ACC112 (cell line): ENCODE measurements at regions not wholly inside any gene's neighbourhood (a gene's known extent, or its start where the extent isn't known, plus 50 kb on each side); places are given as distances from the start of the nearest gene placed in this dataset.

ENCODE experiments used
- H2AFZ ChIP-seq: fragments of 200-600 bp; sonication (generic); one replicate; pipeline ENCODE4 v1.6.0; 2017; ENCODE audit warnings: antibody characterized with exemption, low read length; ENCODE audit not compliant: unreplicated experiment
- H3K27ac ChIP-seq: fragments of 200-600 bp; sonication (generic); 2 replicates; pipeline ENCODE4 v1.5.1; 2014; ENCODE audit warnings: low read depth, mild to moderate bottlenecking, antibody characterized with exemption, low read length, moderate library complexity
- H3K27me3 ChIP-seq: fragments of 200-600 bp; sonication (generic); 2 replicates; pipeline ENCODE4 v1.6.1; 2014; ENCODE audit warnings: mild to moderate bottlenecking, antibody characterized with exemption, low read length, moderate library complexity, mixed read lengths; ENCODE audit not compliant: insufficient read depth
- H3K36me3 ChIP-seq: fragments of 200-600 bp; sonication (generic); 2 replicates; pipeline ENCODE4 v1.6.1; 2016; ENCODE audit warnings: mild to moderate bottlenecking, antibody characterized with exemption, low read length, moderate library complexity, mixed read lengths; ENCODE audit not compliant: insufficient read depth
- H3K4me1 ChIP-seq: fragments of 200-600 bp; sonication (generic); one replicate; pipeline ENCODE4 v1.6.1; 2016; ENCODE audit warnings: low read length, mixed read lengths; ENCODE audit not compliant: insufficient read depth, unreplicated experiment, control insufficient read depth
- H3K4me3 ChIP-seq: fragments of 200-600 bp; sonication (generic); 2 replicates; pipeline ENCODE4 v1.5.1; 2014; ENCODE audit warnings: mild to moderate bottlenecking, low read depth, low read length
- H3K79me2 ChIP-seq: fragments of 200-600 bp; sonication (generic); one replicate; pipeline ENCODE4 v1.6.0; 2016; ENCODE audit warnings: low read length; ENCODE audit not compliant: control insufficient read depth, unreplicated experiment, insufficient read depth

DNA sequence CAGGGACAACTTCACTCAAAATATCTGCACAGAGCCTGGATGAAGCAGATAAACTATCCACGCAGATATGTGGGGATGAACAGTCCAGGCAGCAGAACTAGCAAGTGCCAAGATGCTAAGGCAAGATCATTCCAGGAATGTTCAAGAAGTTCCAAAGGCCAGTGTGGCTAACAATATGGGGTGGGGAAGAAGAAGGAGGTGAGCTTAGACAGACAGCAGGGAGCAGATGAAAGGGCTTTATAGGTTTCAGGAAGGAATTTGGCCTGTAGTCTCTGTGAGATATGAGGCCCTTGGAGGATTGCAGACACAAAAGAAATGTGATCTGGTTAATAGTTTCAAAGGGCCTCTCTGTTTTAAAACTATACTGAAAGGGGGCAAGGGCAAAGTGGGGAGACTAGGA is 63.5 kb upstream of the PPM1H start:
- Histone ChIP-seq H3K4me3 (no peak overlapping the region), H3K27me3 (peaks cover 15% of the 10 kb centered on the region; the same call in 1 of the 2 replicates), H3K79me2 (no peaks in the 10 kb centered on the region), H3K27ac (no peak overlapping the region), H2AFZ (no peak overlapping the region), H3K4me1 (no peaks in the 10 kb centered on the region), H3K36me3 (no peaks in the 10 kb centered on the region)

DNA sequence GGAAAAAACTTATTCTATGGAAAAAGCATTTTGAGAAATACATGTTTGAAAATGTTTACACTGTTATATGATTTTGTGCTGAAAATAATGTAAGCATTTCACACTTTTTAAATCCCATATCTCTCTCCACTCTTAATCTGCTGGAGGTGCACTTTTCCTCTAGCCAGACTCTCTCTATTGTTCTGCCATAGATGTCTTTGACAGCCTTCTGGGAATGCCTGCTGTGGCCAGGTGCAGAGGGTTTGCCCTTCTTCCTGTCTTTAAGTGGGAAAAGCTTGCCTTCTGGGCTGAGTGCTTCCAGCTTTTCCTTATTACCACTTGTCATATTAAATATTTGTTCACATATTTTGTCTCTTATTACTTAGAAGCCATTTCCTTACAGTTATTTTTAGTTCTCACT is 60.1 kb upstream of the PPM1H start:
- Histone ChIP-seq H3K27ac (no peak overlapping the region), H3K27me3 (0 out of 2 replicates have a peak, but pooled peaks cover 2% of the 10 kb centered on the region), H3K4me1 (no peaks in the 10 kb centered on the region), H2AFZ (no peak overlapping the region), H3K79me2 (no peaks in the 10 kb centered on the region), H3K36me3 (no peaks in the 10 kb centered on the region), H3K4me3 (no peak overlapping the region)

DNA sequence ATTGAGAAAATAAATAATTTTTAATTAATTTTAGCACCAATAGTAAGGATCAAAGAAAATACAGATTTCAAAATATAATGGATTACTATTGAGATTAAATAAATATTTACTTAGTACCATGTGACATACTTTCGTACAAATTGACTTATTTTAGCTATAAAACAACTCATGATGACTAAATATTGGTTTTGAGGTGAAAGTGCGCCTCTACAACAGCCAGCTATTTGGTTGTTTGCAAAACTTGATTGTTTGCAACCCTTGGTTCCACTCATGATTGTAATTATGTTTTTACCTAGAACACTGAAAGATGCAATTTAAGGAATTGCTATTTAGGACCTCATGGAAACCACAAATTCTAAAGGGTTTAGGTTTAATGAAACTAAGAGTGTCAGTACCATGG is 51.9 kb upstream of the PPM1H start:
- no peaks in the 10 kb centered on the region for H3K27me3 ChIP-seq
- no peak overlapping the region for H3K27ac ChIP-seq

More for the DNA sequence above, 51.9 kb upstream of the PPM1H start:
- Histone ChIP-seq H3K4me3 (no peak overlapping the region), H3K4me1 (no peaks in the 10 kb centered on the region), H3K79me2 (no peaks in the 10 kb centered on the region), H2AFZ (no peak overlapping the region), H3K36me3 (no peaks in the 10 kb centered on the region)
